SK-N-SH (cell line): ENCODE measurements at regions not wholly inside any gene's neighbourhood (a gene's known extent, or its start where the extent isn't known, plus 50 kb on each side); places are given as distances from the start of the nearest gene placed in this dataset.

Experiments used
- CTCF ChIA-PET: fragments of 300-600, 350-600 bp; formaldehyde crosslinking; extraction: SDS; loops from one replicate; lab custom pipeline; 2021; lab: Yijun Ruan, JAX
- POLR2A ChIA-PET: fragments of 350-600 bp; sonication (Branson Sonifier 250); formaldehyde crosslinking; extraction: SDS; loops from one replicate; lab custom pipeline; 2020; ENCODE audit warnings: antibody characterized with exemption, inconsistent platforms; lab: Yijun Ruan, JAX
- DNase-seq: peaks from one replicate; pipeline ENCODE4 v3.0.0; 2012
- H2AFZ ChIP-seq: fragments of 200-600 bp; sonication (generic); 2 replicates; pipeline ENCODE4 v1.8.1; 2016; ENCODE audit warnings: antibody characterized with exemption, mild to moderate bottlenecking, low read depth
- H3F3A ChIP-seq: fragments of 200-600 bp; sonication (generic); replicated peaks from 2 replicates; pipeline ENCODE3; 2016; ENCODE audit warnings: antibody characterized with exemption, mild to moderate bottlenecking; ENCODE audit not compliant: insufficient read depth
- H3K27ac ChIP-seq, 2 experiments: fragments of 200-500 bp in 1 of 2; fragments of 200-600 bp in 1 of 2; sonication (Bioruptor generic) in 1 of 2; sonication (generic), shearing (Covaris generic) in 1 of 2; 2 replicates each; pipeline versions ENCODE4 v1.5.1 to v1.6.1; 2014 to 2016; ENCODE audit warnings: low read depth in 2 of 2, inconsistent platforms in 1 of 2, low read length in 1 of 2, mild to moderate bottlenecking in 1 of 2, mixed read lengths in 1 of 2
- H3K27me3 ChIP-seq: fragments of 200-600 bp; sonication (generic), shearing (Covaris generic); 2 replicates; pipeline ENCODE4 v1.6.1; 2016; ENCODE audit warnings: mixed run types; ENCODE audit not compliant: insufficient read depth
- H3K36me3 ChIP-seq, 2 experiments: fragments of 200-500 bp in 1 of 2; fragments of 200-600 bp in 1 of 2; sonication (Bioruptor generic) in 1 of 2; sonication (generic) in 1 of 2; replicated peaks in 1 of 2; 2 replicates each; pipeline versions ENCODE3 to v1.5.1; 2014 to 2016; ENCODE audit warnings: low read length in 1 of 2, mild to moderate bottlenecking in 1 of 2; ENCODE audit not compliant: insufficient read depth in 2 of 2, control insufficient read depth in 1 of 2
- H3K4me1 ChIP-seq, 2 experiments: fragments of 200-500 bp in 1 of 2; fragments of 200-600 bp in 1 of 2; sonication (Bioruptor generic) in 1 of 2; sonication (generic), shearing (Covaris generic) in 1 of 2; 2 replicates each; pipeline versions ENCODE4 v1.5.1 to v1.6.1; 2014 to 2016; ENCODE audit warnings: low read depth in 1 of 2, low read length in 1 of 2, mixed run types in 1 of 2; ENCODE audit not compliant: insufficient read depth in 2 of 2, control insufficient read depth in 1 of 2
- H3K4me2 ChIP-seq: fragments of 200-600 bp; sonication (generic), shearing (Covaris generic); 2 replicates; pipeline ENCODE4 v1.6.1; 2017; ENCODE audit warnings: mixed run types
- H3K4me3 ChIP-seq, 2 experiments: fragments of 200-500 bp in 1 of 2; fragments of 200-600 bp in 1 of 2; sonication (Bioruptor generic) in 1 of 2; sonication (generic), shearing (Covaris generic) in 1 of 2; 2 replicates each; pipeline versions ENCODE4 v1.5.1 to v1.8.1; 2014 to 2016; ENCODE audit warnings: low read depth in 2 of 2, inconsistent platforms in 1 of 2, low read length in 1 of 2, mild to moderate bottlenecking in 1 of 2, mixed read lengths in 1 of 2, moderate library complexity in 1 of 2
- H3K79me2 ChIP-seq: fragments of 200-600 bp; sonication (generic); 2 replicates; pipeline ENCODE4 v1.8.1; 2017; ENCODE audit warnings: mild to moderate bottlenecking; ENCODE audit not compliant: insufficient read depth
- H3K9ac ChIP-seq: fragments of 200-600 bp; sonication (generic); 2 replicates; pipeline ENCODE4 v1.6.1; 2017; ENCODE audit warnings: mixed run types
- H3K9me2 ChIP-seq: fragments of 200-600 bp; sonication (generic); 2 replicates; pipeline ENCODE4 v1.6.1; 2017; ENCODE audit warnings: mixed run types
- H3K9me3 ChIP-seq: fragments of 200-600 bp; sonication (generic); 2 replicates; pipeline ENCODE4 v1.6.1; 2017; ENCODE audit warnings: mixed run types, mild to moderate bottlenecking, moderate library complexity
- H4K20me1 ChIP-seq: fragments of 200-600 bp; sonication (generic); 2 replicates; pipeline ENCODE4 v1.6.1; 2017; ENCODE audit warnings: mild to moderate bottlenecking, mixed run types; ENCODE audit not compliant: insufficient read depth
- EP300 ChIP-seq, 2 experiments: IDR thresholded peaks; 2 replicates each; pipeline versions ENCODE4 v1.4.0 to v1.6.1; 2012; ENCODE audit warnings: borderline replicate concordance in 1 of 2, low read depth in 1 of 2, low read length in 1 of 2
- EZH2phosphoT487 ChIP-seq: fragments of 200-600 bp; sonication (generic); IDR thresholded peaks from 2 replicates; pipeline ENCODE4 v1.6.1; 2017; ENCODE audit warnings: low read depth, mixed run types, mild to moderate bottlenecking, antibody characterized with exemption, moderate library complexity, borderline replicate concordance
- FOSL2 ChIP-seq: IDR thresholded peaks from 2 replicates; pipeline ENCODE4 v1.4.0; 2012; ENCODE audit warnings: low read depth, mild to moderate bottlenecking, moderate library complexity, borderline replicate concordance
- FOXJ3 ChIP-seq: sonication (generic); formaldehyde crosslinking; IDR thresholded peaks from 2 replicates; pipeline ENCODE4 v1.5.1; 2020; ENCODE audit warnings: mild to moderate bottlenecking, missing genetic modification reagents
- FOXM1 ChIP-seq: IDR thresholded peaks from 2 replicates; pipeline ENCODE4 v1.4.0; 2012; ENCODE audit warnings: low read depth, mild to moderate bottlenecking
- GABPA ChIP-seq: IDR thresholded peaks from 2 replicates; pipeline ENCODE4 v1.4.0; 2012; ENCODE audit warnings: low read depth, mild to moderate bottlenecking
- GATA2 ChIP-seq: sonication (generic); formaldehyde crosslinking; IDR thresholded peaks from 2 replicates; pipeline ENCODE4 v1.5.0; 2020; ENCODE audit warnings: mild to moderate bottlenecking, missing genetic modification reagents
- POLR2AphosphoS5 ChIP-seq: IDR thresholded peaks from 2 replicates; pipeline ENCODE4 v1.6.1; 2012; ENCODE audit warnings: low read depth, low read length
- RCOR1 ChIP-seq: fragments of 150-350 bp; IDR thresholded peaks from 2 replicates; pipeline ENCODE4 v1.6.1; 2017; ENCODE audit warnings: antibody characterized with exemption, low read length
- RFX5 ChIP-seq: IDR thresholded peaks from 2 replicates; pipeline ENCODE4 v1.6.1; 2012; ENCODE audit warnings: mild to moderate bottlenecking, improper control_type of control experiment, low read length
- TAF1 ChIP-seq: IDR thresholded peaks from 2 replicates; pipeline ENCODE4 v1.6.1; 2012; ENCODE audit warnings: low read depth, mild to moderate bottlenecking, low read length, moderate library complexity, borderline replicate concordance
- TCF12 ChIP-seq: IDR thresholded peaks from 2 replicates; pipeline ENCODE4 v1.4.0; 2012
- YY1 ChIP-seq: IDR thresholded peaks from 2 replicates; pipeline ENCODE4 v1.4.0; 2012; ENCODE audit warnings: low read depth, mild to moderate bottlenecking
- WGBS: methylation state at CpG from one replicate; pipeline ENCODE4 v1.1.6; 2017; ENCODE audit warnings: low lambda C conversion rate; 5-methylcytosine and 5-hydroxymethylcytosine counted together
- TF ChIP-seq, protein P1 (sequence below): fragments of 150-350 bp; IDR thresholded peaks from 2 replicates; pipeline ENCODE4 v1.6.1; 2016; ENCODE audit warnings: mild to moderate bottlenecking, low read depth, low read length
- TF ChIP-seq, protein P2 (sequence below): IDR thresholded peaks from 2 replicates; pipeline ENCODE4; 2012
- TF ChIP-seq, protein P3 (sequence below): fragments of 150-350 bp; IDR thresholded peaks from 2 replicates; pipeline ENCODE4 v1.6.1; 2017; ENCODE audit warnings: antibody characterized with exemption, low read length, low read depth, borderline replicate concordance
- TF ChIP-seq, protein P4 (sequence below): IDR thresholded peaks from 2 replicates; pipeline ENCODE4 v1.6.1; 2012; ENCODE audit warnings: mild to moderate bottlenecking, low read depth, low read length, moderate library complexity
- TF ChIP-seq, protein P5 (sequence below): IDR thresholded peaks from 2 replicates; pipeline ENCODE4 v1.4.0; 2012; ENCODE audit warnings: low read depth, borderline replicate concordance
- TF ChIP-seq, protein P6 (sequence below): IDR thresholded peaks from 2 replicates; pipeline ENCODE4 v1.4.0; 2012; ENCODE audit warnings: low read depth

DNA sequence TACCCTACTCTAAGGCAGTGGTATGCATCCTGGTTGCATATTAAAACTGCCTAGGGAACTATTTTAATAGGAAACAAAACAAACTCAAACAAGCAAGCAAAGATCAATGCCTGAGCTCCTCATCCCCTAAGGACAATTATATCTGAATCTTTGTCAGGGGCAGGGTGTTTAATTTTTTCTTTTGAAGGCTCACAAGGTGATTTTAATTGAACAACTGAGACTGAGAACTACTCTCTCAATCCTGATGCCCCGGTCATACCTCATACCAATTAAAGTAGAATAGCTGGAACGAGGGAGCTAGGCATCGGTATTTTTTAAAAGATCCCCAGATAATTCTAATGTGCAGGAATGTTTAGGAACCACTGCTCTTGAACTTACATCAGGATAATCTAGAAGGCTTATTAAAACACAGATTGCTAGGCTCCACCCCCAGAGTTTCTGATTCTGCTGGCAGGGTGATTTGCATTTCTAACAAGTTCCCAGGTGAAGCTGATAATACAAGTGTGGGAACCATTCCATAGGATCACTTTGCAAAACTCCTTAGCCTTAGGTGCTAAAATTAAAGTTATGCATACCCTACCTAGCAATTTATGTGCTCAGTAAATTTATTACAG is 416.5 kb downstream of the GUCY1A2 start:
- Histone ChIP-seq H3K79me2 (no peaks in the 10 kb centered on the region), H3K4me1 (no peaks in the 10 kb centered on the region; a peak in 1 of 4 replicates), H3K4me3 (no peak overlapping the region), H3K9me2 (no peaks in the 10 kb centered on the region), H4K20me1 (no peaks in the 10 kb centered on the region), H2AFZ (no peak overlapping the region), H3K27ac (no peak overlapping the region), H3K27me3 (no peaks in the 10 kb centered on the region), H3K4me2 (no peak overlapping the region), H3K9ac (no peak overlapping the region), H3K9me3 (no peaks in the 10 kb centered on the region), H3K36me3 (no peaks in the 10 kb centered on the region), H3F3A (no peaks in the 10 kb centered on the region)
- TF ChIP-seq FOXM1 (no peak), FOSL2 (no peak), GABPA (no peak), YY1 (no peak), GATA2 (CRISPR knock-in tag) (no peak), POLR2AphosphoS5 (no peak), EP300 (IDR thresholded peaks at IDR 0.05; ENCODE audit: borderline replicate concordance in 1 of 2, low read depth in 1 of 2, low read length in 1 of 2) (no peak), RCOR1 (no peak), FOXJ3 (CRISPR knock-in tag) (no peak), TAF1 (no peak), EZH2phosphoT487 (no peak), RFX5 (no peak), TCF12 (no peak)
- TF ChIP-seq, protein P1, sequence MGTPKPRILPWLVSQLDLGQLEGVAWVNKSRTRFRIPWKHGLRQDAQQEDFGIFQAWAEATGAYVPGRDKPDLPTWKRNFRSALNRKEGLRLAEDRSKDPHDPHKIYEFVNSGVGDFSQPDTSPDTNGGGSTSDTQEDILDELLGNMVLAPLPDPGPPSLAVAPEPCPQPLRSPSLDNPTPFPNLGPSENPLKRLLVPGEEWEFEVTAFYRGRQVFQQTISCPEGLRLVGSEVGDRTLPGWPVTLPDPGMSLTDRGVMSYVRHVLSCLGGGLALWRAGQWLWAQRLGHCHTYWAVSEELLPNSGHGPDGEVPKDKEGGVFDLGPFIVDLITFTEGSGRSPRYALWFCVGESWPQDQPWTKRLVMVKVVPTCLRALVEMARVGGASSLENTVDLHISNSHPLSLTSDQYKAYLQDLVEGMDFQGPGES, result no peak
- TF ChIP-seq, protein P2, sequence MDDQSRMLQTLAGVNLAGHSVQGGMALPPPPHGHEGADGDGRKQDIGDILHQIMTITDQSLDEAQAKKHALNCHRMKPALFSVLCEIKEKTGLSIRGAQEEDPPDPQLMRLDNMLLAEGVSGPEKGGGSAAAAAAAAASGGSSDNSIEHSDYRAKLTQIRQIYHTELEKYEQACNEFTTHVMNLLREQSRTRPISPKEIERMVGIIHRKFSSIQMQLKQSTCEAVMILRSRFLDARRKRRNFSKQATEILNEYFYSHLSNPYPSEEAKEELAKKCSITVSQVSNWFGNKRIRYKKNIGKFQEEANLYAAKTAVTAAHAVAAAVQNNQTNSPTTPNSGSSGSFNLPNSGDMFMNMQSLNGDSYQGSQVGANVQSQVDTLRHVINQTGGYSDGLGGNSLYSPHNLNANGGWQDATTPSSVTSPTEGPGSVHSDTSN, result no peak
- TF ChIP-seq, protein P3, sequence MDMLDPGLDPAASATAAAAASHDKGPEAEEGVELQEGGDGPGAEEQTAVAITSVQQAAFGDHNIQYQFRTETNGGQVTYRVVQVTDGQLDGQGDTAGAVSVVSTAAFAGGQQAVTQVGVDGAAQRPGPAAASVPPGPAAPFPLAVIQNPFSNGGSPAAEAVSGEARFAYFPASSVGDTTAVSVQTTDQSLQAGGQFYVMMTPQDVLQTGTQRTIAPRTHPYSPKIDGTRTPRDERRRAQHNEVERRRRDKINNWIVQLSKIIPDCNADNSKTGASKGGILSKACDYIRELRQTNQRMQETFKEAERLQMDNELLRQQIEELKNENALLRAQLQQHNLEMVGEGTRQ, result no peak
- TF ChIP-seq, protein P4, sequence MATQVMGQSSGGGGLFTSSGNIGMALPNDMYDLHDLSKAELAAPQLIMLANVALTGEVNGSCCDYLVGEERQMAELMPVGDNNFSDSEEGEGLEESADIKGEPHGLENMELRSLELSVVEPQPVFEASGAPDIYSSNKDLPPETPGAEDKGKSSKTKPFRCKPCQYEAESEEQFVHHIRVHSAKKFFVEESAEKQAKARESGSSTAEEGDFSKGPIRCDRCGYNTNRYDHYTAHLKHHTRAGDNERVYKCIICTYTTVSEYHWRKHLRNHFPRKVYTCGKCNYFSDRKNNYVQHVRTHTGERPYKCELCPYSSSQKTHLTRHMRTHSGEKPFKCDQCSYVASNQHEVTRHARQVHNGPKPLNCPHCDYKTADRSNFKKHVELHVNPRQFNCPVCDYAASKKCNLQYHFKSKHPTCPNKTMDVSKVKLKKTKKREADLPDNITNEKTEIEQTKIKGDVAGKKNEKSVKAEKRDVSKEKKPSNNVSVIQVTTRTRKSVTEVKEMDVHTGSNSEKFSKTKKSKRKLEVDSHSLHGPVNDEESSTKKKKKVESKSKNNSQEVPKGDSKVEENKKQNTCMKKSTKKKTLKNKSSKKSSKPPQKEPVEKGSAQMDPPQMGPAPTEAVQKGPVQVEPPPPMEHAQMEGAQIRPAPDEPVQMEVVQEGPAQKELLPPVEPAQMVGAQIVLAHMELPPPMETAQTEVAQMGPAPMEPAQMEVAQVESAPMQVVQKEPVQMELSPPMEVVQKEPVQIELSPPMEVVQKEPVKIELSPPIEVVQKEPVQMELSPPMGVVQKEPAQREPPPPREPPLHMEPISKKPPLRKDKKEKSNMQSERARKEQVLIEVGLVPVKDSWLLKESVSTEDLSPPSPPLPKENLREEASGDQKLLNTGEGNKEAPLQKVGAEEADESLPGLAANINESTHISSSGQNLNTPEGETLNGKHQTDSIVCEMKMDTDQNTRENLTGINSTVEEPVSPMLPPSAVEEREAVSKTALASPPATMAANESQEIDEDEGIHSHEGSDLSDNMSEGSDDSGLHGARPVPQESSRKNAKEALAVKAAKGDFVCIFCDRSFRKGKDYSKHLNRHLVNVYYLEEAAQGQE, result no peak
- TF ChIP-seq, protein P5, sequence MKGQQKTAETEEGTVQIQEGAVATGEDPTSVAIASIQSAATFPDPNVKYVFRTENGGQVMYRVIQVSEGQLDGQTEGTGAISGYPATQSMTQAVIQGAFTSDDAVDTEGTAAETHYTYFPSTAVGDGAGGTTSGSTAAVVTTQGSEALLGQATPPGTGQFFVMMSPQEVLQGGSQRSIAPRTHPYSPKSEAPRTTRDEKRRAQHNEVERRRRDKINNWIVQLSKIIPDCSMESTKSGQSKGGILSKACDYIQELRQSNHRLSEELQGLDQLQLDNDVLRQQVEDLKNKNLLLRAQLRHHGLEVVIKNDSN, result no peak
- TF ChIP-seq, protein P6, sequence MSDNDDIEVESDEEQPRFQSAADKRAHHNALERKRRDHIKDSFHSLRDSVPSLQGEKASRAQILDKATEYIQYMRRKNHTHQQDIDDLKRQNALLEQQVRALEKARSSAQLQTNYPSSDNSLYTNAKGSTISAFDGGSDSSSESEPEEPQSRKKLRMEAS, result no peak
- DNase-seq, result no peak
- CTCF ChIA-PET, result no interaction called here
- POLR2A ChIA-PET, result no interaction called here
- WGBS, result 37% methylated on average over 3 of the region's 3 CpGs
